ENCODE measurements at regions not wholly inside any gene's neighbourhood (a gene's known extent, or its start where the extent isn't known, plus 50 kb on each side); places are given as distances from the start of the nearest gene placed in this dataset.
"Not testable (repeated sequence)": the region's sequence is repeated elsewhere in the genome, so short reads cannot be mapped to it uniquely, and the experiment has no call there.

- H3K27me3 ChIP-seq, H3K9me3 ChIP-seq, DNase-seq, H3K36me3 ChIP-seq, H3K4me3 ChIP-seq, H3K4me1 ChIP-seq, H3K27ac ChIP-seq: not testable (repeated sequence)
- peak; percentile 74 to 91 for ATAC-seq (ENCODE audit: low FRiP score in 2 of 2)
- WGBS, 2 donors = 28 to 92% methylated on average over 2 to 14 of the region's 70 CpGs
Observed at GRCh38 chr17:21770466-21771446, 78.4 kb downstream of the KCNJ18 start.

- Histone ChIP-seq H3K9me3 (no peaks in the 10 kb centered on the region), H3K27me3 (no peaks in the 10 kb centered on the region), H3K4me3 (no peak overlapping the region), H3K4me1 (no peaks in the 10 kb centered on the region), H3K27ac (no peak overlapping the region), H3K36me3 (no peaks in the 10 kb centered on the region)
- TF ChIP-seq, protein P1, sequence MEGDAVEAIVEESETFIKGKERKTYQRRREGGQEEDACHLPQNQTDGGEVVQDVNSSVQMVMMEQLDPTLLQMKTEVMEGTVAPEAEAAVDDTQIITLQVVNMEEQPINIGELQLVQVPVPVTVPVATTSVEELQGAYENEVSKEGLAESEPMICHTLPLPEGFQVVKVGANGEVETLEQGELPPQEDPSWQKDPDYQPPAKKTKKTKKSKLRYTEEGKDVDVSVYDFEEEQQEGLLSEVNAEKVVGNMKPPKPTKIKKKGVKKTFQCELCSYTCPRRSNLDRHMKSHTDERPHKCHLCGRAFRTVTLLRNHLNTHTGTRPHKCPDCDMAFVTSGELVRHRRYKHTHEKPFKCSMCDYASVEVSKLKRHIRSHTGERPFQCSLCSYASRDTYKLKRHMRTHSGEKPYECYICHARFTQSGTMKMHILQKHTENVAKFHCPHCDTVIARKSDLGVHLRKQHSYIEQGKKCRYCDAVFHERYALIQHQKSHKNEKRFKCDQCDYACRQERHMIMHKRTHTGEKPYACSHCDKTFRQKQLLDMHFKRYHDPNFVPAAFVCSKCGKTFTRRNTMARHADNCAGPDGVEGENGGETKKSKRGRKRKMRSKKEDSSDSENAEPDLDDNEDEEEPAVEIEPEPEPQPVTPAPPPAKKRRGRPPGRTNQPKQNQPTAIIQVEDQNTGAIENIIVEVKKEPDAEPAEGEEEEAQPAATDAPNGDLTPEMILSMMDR (IDR thresholded peaks at IDR 0.05) = no peak
- TF ChIP-seq EP300 (IDR thresholded peaks at IDR 0.05) (no peak), POLR2A (IDR thresholded peaks at IDR 0.05) (no peak)
- ATAC-seq (ENCODE audit: low FRiP score in 2 of 2) (no peak), DNase-seq (no peak)
- 73 to 87% methylated on average over 3 to 4 of the region's 4 CpGs for WGBS, 2 donors
Observed at GRCh38 chr17:21772321-21772720, 80.0 kb downstream of the KCNJ18 start.

DNA sequence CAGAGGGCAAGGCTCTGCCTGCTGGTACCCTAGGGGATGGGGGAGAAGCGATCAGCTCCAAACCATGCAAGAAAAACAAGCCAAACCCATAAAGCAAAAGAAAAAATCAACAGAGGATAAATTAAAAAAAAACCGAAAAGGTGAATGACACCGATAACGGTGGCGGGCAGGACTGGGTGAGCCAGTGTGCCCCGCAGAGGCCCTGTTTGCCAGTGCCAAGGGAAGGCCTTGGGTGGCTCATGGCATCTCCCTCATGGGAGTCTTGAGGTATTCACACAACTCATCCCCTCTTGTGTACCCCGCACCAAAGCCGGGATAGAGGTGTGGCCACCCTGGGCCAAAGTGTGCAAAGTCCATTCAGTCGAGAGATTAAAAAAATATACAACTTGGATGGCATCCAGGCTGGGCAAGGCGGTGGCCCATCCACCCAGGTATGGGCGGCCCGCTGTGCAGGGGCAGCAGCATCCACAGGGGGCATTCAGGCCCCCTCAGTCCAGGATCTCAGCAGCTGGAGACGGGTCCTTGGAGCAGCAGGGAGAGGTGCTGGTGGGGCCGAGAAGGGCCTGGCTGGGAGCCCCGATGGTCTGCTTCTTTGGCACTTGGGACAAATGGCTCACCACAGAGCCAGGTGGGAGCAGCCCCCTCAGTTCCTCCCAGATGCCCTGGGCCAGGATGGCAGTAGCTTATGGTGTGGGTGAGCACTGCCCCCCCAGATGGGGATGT is 80.8 kb downstream of the KCNJ18 start:
- H3K27me3 ChIP-seq; H3K4me3 ChIP-seq; DNase-seq; H3K27ac ChIP-seq; H3K36me3 ChIP-seq; ATAC-seq (ENCODE audit: low FRiP score in 2 of 2); H3K4me1 ChIP-seq; H3K9me3 ChIP-seq: not testable (repeated sequence)
- 91 to 93% methylated on average over 12 to 13 of the region's 15 CpGs for WGBS, 2 donors

DNA sequence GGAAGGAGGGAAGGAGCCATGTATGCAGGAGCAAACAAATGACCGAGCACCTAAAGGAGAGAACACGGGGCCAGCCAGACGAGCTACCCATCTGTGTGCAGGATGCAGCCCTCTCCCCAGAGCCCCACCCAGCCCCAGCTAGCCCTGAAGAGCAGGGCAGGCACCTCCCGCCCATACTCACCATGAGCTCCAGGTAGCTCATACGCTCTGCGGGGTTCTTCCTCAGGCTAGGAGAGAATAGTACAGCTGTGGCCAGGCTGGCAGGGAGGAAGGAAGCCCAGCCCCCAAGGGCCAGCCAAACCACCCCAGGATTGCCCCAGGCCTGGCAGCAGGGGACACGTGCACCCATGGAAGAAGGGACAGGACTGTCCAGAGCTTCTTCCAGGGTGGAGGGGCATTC is 81.9 kb downstream of the KCNJ18 start:
- no peak overlapping the region for H3K4me3 ChIP-seq
- TF ChIP-seq POLR2A (IDR thresholded peaks at IDR 0.05) (no peak), POLR2AphosphoS5 (IDR thresholded peaks at IDR 0.05) (no peak), EP300 (IDR thresholded peaks at IDR 0.05) (no peak)
- TF ChIP-seq, protein P1 (IDR thresholded peaks at IDR 0.05) = no peak
- no peaks in the 10 kb centered on the region for H3K36me3 ChIP-seq
- H3K27ac ChIP-seq = no peak overlapping the region
- DNase-seq (no peak), ATAC-seq (ENCODE audit: low FRiP score in 2 of 2) (no peak)
- H3K4me1 ChIP-seq = no peaks in the 10 kb centered on the region
- 85% methylated on average over 5 of the region's 7 CpGs; no CpG with 5 or more reads in 1 of the 2 donors for WGBS, 2 donors
- H3K9me3 ChIP-seq = peaks cover 0 to 4% (median 0%) of the 10 kb centered on the region in 4 donors
- H3K27me3 ChIP-seq = no peaks in the 10 kb centered on the region

- not testable (repeated sequence) for H3K4me3 ChIP-seq; H3K9me3 ChIP-seq; H3K4me1 ChIP-seq; H3K27me3 ChIP-seq; H3K36me3 ChIP-seq; ATAC-seq (ENCODE audit: low FRiP score in 2 of 2); H3K27ac ChIP-seq; DNase-seq
- 70 to 72% methylated on average over 3 to 5 of the region's 8 CpGs for WGBS, 2 donors
Observed at GRCh38 chr17:21775566-21775965, 83.2 kb downstream of the KCNJ18 start.

DNA sequence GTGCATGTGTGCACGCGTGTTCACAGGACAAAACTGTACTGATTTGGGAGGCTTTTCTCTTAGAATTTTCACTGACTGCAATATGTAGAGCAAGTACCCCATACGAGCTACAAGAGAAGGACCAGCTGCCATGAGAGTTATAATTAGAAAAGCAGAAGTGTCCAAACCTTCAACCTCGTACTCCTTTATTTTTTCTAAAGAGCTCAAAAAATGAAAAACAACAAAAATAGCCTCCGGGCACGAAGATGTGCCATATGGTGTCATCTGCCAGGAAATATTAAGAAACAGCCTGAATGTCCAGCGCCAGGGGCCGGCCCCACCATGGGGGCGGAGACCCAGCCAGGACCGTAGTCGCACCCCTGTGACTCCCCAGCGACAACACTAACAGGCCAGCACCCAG is 84.6 kb downstream of the KCNJ18 start:
- not testable (repeated sequence) for H3K4me3 ChIP-seq; H3K9me3 ChIP-seq; H3K36me3 ChIP-seq; DNase-seq; H3K4me1 ChIP-seq; ATAC-seq (ENCODE audit: low FRiP score in 2 of 2); H3K27ac ChIP-seq; H3K27me3 ChIP-seq
- WGBS, 2 donors = 77 to 85% methylated on average over 12 of the region's 12 CpGs

GRCh38 chr17:21778866-21779265 is 86.5 kb downstream of the KCNJ18 start:
- DNase-seq, H3K4me1 ChIP-seq, H3K4me3 ChIP-seq, H3K27me3 ChIP-seq, H3K27ac ChIP-seq, H3K36me3 ChIP-seq, H3K9me3 ChIP-seq: not testable (repeated sequence)
- 53 to 71% methylated on average over 2 of the region's 2 CpGs for WGBS, 2 donors
- ATAC-seq (ENCODE audit: low FRiP score in 2 of 2) = peak in 1 of 2 donors; percentile 15

- 57 to 62% methylated on average over 3 to 8 of the region's 8 CpGs for WGBS, 2 donors
- not testable (repeated sequence) for DNase-seq, H3K4me3 ChIP-seq, H3K27me3 ChIP-seq, H3K4me1 ChIP-seq, H3K9me3 ChIP-seq, H3K27ac ChIP-seq, H3K36me3 ChIP-seq
- peak in 1 of 2 donors; percentile 36 for ATAC-seq (ENCODE audit: low FRiP score in 2 of 2)
Observed at GRCh38 chr17:21780293-21780888, 88.1 kb downstream of the KCNJ18 start.

GRCh38 chr17:21780919-21781665 is 88.8 kb downstream of the KCNJ18 start:
- WGBS, 2 donors = 57 to 64% methylated on average over 5 of the region's 5 CpGs

More at GRCh38 chr17:21780919-21781665, 88.8 kb downstream of the KCNJ18 start:
- not testable (repeated sequence) for H3K9me3 ChIP-seq, H3K36me3 ChIP-seq, H3K4me1 ChIP-seq, DNase-seq, H3K27me3 ChIP-seq, H3K4me3 ChIP-seq, H3K27ac ChIP-seq
- ATAC-seq (ENCODE audit: low FRiP score in 2 of 2) = peak; percentile 12 to 62

Measured in upper lobe of left lung (tissue), 6 donors.